GM12878 (cell line): ENCODE measurements at regions not wholly inside any gene's neighbourhood (a gene's known extent, or its start where the extent isn't known, plus 50 kb on each side); places are given as distances from the start of the nearest gene placed in this dataset.

Experiments used
- FOXM1 ChIP-seq: IDR thresholded peaks from 2 replicates; pipeline ENCODE4 v1.6.1; 2012; ENCODE audit warnings: low read depth, mild to moderate bottlenecking, inconsistent platforms, low read length, moderate library complexity
- MEF2A ChIP-seq: IDR thresholded peaks from 2 replicates; pipeline ENCODE4 v1.6.1; 2011; ENCODE audit warnings: low read depth, mild to moderate bottlenecking, low read length, moderate library complexity; ENCODE audit not compliant: insufficient read depth
- PKNOX1 ChIP-seq: fragments of 450-650 bp; IDR thresholded peaks from 2 replicates; pipeline ENCODE4 v1.6.1; 2016; ENCODE audit warnings: mild to moderate bottlenecking
- POU2F2 ChIP-seq: IDR thresholded peaks from 3 replicates; pipeline ENCODE4 v1.6.1; 2011; ENCODE audit warnings: low read depth, mild to moderate bottlenecking, low read length, borderline replicate concordance
- ZBED1 ChIP-seq: IDR thresholded peaks from 2 replicates; pipeline ENCODE4 v1.6.1; 2016; ENCODE audit warnings: borderline replicate concordance

GRCh38 chr13:103403814-103404213, 337.6 kb upstream of the SLC10A2 start:
- TF ChIP-seq POU2F2, result no peak
- no peak for TF ChIP-seq PKNOX1
- TF ChIP-seq MEF2A, result no peak
- TF ChIP-seq FOXM1, result no peak
- no peak for TF ChIP-seq ZBED1
